Choroid plexus epithelial cell (primary cell): ENCODE measurements at regions not wholly inside any gene's neighbourhood (a gene's known extent, or its start where the extent isn't known, plus 50 kb on each side); places are given as distances from the start of the nearest gene placed in this dataset.

Source experiments
- DNase-seq: peaks from one replicate; pipeline ENCODE4 v3.0.0-alpha.2; 2010; ENCODE audit warnings: low read depth
- H3K4me3 ChIP-seq: 2 replicates; pipeline ENCODE4 v1.5.1; 2011; ENCODE audit warnings: low read depth, mild to moderate bottlenecking, control low read depth, low read length, moderate library complexity
- CTCF ChIP-seq: conservative IDR thresholded peaks from 2 replicates; pipeline ENCODE4 v1.5.1; 2011; ENCODE audit warnings: low read depth, mild to moderate bottlenecking, control low read depth, inconsistent platforms, low read length, moderate library complexity

GRCh38 chr12:107441665-107442300 is 243.8 kb upstream of the PWP1 start:
- DNase-seq: peak; percentile 69
- peak overlapping the region; percentile 17 for H3K4me3 ChIP-seq
- TF ChIP-seq CTCF: no peak

- DNase-seq: peak; percentile 18
- H3K4me3 ChIP-seq: no peak overlapping the region
- TF ChIP-seq CTCF: no peak
Observed at GRCh38 chr12:107442326-107442987, 243.1 kb upstream of the PWP1 start.

GRCh38 chr12:107443320-107444090 is 242.1 kb upstream of the PWP1 start:
- DNase-seq: no peak
- no peak for TF ChIP-seq CTCF

GRCh38 chr12:107444771-107445170 is 240.8 kb upstream of the PWP1 start:
- no peak for DNase-seq
- no peak for TF ChIP-seq CTCF
- H3K4me3 ChIP-seq: no peak overlapping the region

More at GRCh38 chr12:107443320-107444090, 242.1 kb upstream of the PWP1 start:
- no peak overlapping the region for H3K4me3 ChIP-seq

DNA sequence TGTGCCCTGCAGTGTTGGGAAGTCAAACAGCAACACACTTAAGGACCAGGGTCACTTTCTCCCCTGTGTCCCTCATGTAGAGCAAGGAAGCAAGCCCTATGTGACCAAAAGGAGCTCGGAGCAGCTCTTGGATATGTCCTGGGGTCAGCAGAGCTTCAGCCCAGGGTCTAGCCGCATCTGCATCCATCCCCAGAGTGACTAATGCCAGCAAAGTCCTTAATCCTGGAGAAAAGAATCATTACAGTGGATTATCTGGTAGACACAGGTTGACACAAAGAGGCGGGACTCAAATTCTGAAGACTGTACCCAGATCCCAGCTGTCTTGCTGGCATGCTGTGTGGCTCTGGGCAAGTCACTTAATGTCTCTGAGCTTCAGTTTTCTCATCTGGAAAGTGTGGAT is 239.1 kb upstream of the PWP1 start:
- no peak for DNase-seq
- no peak for TF ChIP-seq CTCF
- no peak overlapping the region for H3K4me3 ChIP-seq

DNA sequence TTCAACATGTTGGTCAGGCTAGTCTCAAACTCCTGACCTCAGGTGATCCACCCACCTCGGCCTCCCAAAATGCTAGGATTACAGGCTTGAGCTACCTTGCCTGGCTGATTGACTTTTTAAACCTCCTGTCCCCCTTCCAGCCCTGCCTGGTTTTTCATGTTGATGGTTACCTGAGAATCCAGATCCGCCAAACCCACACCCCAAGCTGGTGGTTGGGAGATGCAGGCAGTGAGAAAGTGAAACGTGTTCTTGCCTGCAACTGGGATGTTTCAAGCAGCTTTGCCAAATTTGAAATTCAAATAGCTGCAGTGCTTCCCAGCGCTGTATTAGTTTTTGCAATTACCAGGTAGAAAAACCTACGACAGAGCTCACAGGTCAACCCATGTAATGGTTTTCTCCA is 238.3 kb upstream of the PWP1 start:
- no peak for DNase-seq
- TF ChIP-seq CTCF: no peak
- H3K4me3 ChIP-seq: no peak overlapping the region

GRCh38 chr12:107448198-107448597 is 237.4 kb upstream of the PWP1 start:
- no peak overlapping the region for H3K4me3 ChIP-seq
- TF ChIP-seq CTCF: peak; percentile 76
- DNase-seq: peak; percentile 49
